ENCODE measurements at regions not wholly inside any gene's neighbourhood (a gene's known extent, or its start where the extent isn't known, plus 50 kb on each side); places are given as distances from the start of the nearest gene placed in this dataset.
A peak's percentile ranks its signal among the peaks of the same experiment; 100 is the strongest.
"Not testable (repeated sequence)": the region's sequence is repeated elsewhere in the genome, so short reads cannot be mapped to it uniquely, and the experiment has no call there.

DNA sequence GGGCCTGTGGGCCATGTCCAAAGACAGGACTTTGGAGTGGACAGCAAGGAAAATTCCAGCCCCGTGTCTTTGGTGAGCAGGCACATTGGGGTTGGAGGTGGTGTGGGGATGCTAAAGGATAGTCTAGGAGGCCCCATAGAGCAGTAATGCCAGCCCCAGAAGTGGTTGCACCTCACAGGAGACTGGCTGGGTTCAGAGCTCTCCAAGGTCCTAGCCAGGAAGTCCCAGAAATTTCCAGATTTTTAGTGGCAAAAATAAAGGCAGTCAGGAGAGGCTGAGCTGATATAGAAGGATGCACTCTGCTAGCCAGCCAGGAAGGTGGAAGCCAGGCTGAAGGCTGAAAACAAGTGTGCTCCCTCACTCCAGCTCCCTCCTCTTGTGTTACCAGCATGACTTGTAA lies 144.0 kb upstream of the KCND3 start:
- H3K9ac ChIP-seq (ENCODE audit: insufficient read length, low read depth) = no peak overlapping the region
- H3K4me1 ChIP-seq (ENCODE audit: insufficient read depth, insufficient read length) = no peaks in the 10 kb centered on the region
- TF ChIP-seq YY1 (IDR thresholded peaks at IDR 0.05; ENCODE audit: insufficient read depth, insufficient read length) (no peak), ZNF274 (IDR thresholded peaks at IDR 0.05; ENCODE audit: low read depth, low read length) (no peak), SUZ12 (IDR thresholded peaks at IDR 0.05; ENCODE audit: extremely low read depth, insufficient read depth, insufficient read length) (no peak)
- DNase-seq (ENCODE audit: low read depth, low spot score) = no peak
- no peak overlapping the region for H3K4me3 ChIP-seq (ENCODE audit: insufficient read length, low read depth)
- no peaks in the 10 kb centered on the region for H3K36me3 ChIP-seq (ENCODE audit: insufficient read depth, insufficient read length, low read length)
- H3K27me3 ChIP-seq (ENCODE audit: insufficient read depth, insufficient read length) = no peaks in the 10 kb centered on the region
- H3K9me3 ChIP-seq (ENCODE audit: insufficient read depth, low read length) = no peaks in the 10 kb centered on the region

DNA sequence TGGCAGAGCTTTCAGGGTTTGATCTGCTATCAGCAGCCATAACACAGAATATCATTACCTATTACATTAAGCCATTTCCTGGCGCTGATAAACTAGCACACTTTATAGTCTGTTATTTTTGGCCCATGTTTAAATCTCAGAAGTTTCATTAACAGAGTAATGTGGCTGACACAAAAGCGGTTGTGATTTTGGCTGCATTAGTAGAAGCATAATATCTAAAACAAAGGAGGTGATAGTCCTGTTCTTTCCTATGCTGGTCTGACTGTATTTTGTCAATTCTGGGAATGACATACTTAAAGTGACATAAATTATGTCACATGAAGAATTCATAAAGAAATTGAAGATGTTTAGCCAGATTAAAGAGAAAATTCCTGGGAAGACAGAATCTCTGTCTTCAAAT lies 151.3 kb upstream of the KCND3 start:
- H3K36me3 ChIP-seq (ENCODE audit: insufficient read depth, insufficient read length, low read length) = no peaks in the 10 kb centered on the region
- no peak for DNase-seq (ENCODE audit: low read depth, low spot score)
- no peaks in the 10 kb centered on the region for H3K27me3 ChIP-seq (ENCODE audit: insufficient read depth, insufficient read length)
- H3K9ac ChIP-seq (ENCODE audit: insufficient read length, low read depth) = no peak overlapping the region
- no peaks in the 10 kb centered on the region for H3K4me1 ChIP-seq (ENCODE audit: insufficient read depth, insufficient read length)
- no peak for TF ChIP-seq SUZ12 (IDR thresholded peaks at IDR 0.05; ENCODE audit: extremely low read depth, insufficient read depth, insufficient read length)
- no peak for TF ChIP-seq YY1 (IDR thresholded peaks at IDR 0.05; ENCODE audit: insufficient read depth, insufficient read length)
- TF ChIP-seq ZNF274 (IDR thresholded peaks at IDR 0.05; ENCODE audit: low read depth, low read length) = no peak
- no peak overlapping the region for H3K4me3 ChIP-seq (ENCODE audit: insufficient read length, low read depth)
- H3K9me3 ChIP-seq (ENCODE audit: insufficient read depth, low read length) = no peaks in the 10 kb centered on the region

DNA sequence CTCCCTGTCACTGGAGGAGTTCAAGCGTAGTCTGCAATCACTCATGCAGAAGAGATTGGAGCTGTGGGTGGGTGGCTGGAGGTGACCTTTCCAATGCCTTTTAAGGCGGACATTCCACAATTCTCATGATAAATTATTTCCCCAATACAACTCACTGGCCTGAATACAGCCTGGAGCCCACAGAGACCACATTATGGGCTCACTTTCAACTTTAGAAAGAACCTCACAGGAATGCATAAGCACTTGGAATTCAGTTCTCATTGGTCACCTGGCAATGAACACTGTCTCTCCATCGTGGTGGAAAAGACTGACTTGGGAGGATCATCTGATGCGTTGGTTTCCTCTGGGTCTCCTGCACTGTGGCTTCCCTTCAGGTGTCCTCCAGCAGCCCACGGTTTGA lies 151.8 kb upstream of the KCND3 start:
- H3K4me1 ChIP-seq (ENCODE audit: insufficient read depth, insufficient read length) = no peaks in the 10 kb centered on the region
- no peaks in the 10 kb centered on the region for H3K9me3 ChIP-seq (ENCODE audit: insufficient read depth, low read length)
- no peak overlapping the region for H3K9ac ChIP-seq (ENCODE audit: insufficient read length, low read depth)
- H3K36me3 ChIP-seq (ENCODE audit: insufficient read depth, insufficient read length, low read length) = no peaks in the 10 kb centered on the region
- H3K27me3 ChIP-seq (ENCODE audit: insufficient read depth, insufficient read length) = peaks cover 3% of the 10 kb centered on the region
- DNase-seq (ENCODE audit: low read depth, low spot score) = no peak
- H3K4me3 ChIP-seq (ENCODE audit: insufficient read length, low read depth) = no peak overlapping the region
- TF ChIP-seq ZNF274 (IDR thresholded peaks at IDR 0.05; ENCODE audit: low read depth, low read length) = no peak
- no peak for TF ChIP-seq YY1 (IDR thresholded peaks at IDR 0.05; ENCODE audit: insufficient read depth, insufficient read length)
- no peak for TF ChIP-seq SUZ12 (IDR thresholded peaks at IDR 0.05; ENCODE audit: extremely low read depth, insufficient read depth, insufficient read length)

DNA sequence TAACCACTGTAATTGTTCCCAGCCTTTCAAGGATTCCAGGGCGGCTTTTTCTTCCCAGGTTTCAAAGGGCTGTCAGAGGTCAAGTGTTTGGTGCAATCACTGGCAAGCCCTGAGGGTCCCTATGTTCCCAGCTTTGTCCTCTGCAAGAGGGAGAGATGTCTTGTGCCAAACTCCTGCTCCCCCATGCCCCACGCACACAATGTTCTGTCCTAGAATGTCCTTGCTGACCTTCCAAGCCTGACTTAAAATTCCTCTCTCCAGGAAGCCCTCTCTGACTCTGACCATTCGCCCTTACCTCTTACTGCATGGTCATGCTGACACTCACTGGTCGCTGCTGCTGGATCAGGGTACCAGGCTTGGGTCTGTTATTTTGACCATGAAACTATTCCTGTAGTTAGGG lies 152.5 kb upstream of the KCND3 start:
- TF ChIP-seq ZNF274 (IDR thresholded peaks at IDR 0.05; ENCODE audit: low read depth, low read length) (no peak), SUZ12 (IDR thresholded peaks at IDR 0.05; ENCODE audit: extremely low read depth, insufficient read depth, insufficient read length) (no peak), YY1 (IDR thresholded peaks at IDR 0.05; ENCODE audit: insufficient read depth, insufficient read length) (no peak)
- no peak overlapping the region for H3K9ac ChIP-seq (ENCODE audit: insufficient read length, low read depth)
- H3K4me1 ChIP-seq (ENCODE audit: insufficient read depth, insufficient read length) = no peaks in the 10 kb centered on the region
- DNase-seq (ENCODE audit: low read depth, low spot score) = no peak
- no peaks in the 10 kb centered on the region for H3K36me3 ChIP-seq (ENCODE audit: insufficient read depth, insufficient read length, low read length)
- H3K27me3 ChIP-seq (ENCODE audit: insufficient read depth, insufficient read length) = peaks cover 8% of the 10 kb centered on the region
- H3K9me3 ChIP-seq (ENCODE audit: insufficient read depth, low read length) = no peaks in the 10 kb centered on the region
- H3K4me3 ChIP-seq (ENCODE audit: insufficient read length, low read depth) = no peak overlapping the region

DNA sequence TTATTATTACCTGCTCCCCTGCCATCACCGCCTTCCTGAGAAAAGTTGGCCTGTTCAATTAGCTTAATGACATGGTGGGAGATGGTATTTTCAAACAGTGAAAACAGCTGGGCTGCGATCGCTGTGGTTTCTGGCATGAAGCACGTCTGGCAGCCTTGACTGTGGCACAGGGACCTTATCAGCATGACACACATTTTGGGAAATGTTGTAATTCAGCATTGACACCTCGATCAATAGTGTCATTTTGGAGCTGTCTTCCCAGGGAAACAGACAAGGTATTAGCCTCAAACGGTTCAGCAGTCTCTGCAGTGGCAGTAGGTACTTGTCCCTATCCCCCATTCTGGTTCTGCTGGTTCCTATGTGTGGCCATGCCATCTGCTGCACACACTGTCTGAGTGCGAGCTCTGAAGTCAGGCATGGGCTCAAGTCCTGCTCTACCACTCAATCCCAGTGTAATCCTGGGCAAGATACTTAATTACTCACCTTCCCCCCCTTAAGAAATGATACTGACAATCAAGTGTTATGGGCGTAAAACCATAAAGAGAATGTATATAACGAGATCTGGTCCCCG lies 154.5 kb upstream of the KCND3 start:
- Histone ChIP-seq H3K36me3 (ENCODE audit: insufficient read depth, insufficient read length, low read length) (no peaks in the 10 kb centered on the region), H3K4me3 (ENCODE audit: insufficient read length, low read depth) (no peak overlapping the region), H3K9ac (ENCODE audit: insufficient read length, low read depth) (no peak overlapping the region), H3K27me3 (ENCODE audit: insufficient read depth, insufficient read length) (peaks cover 8% of the 10 kb centered on the region), H3K4me1 (ENCODE audit: insufficient read depth, insufficient read length) (no peaks in the 10 kb centered on the region), H3K9me3 (ENCODE audit: insufficient read depth, low read length) (peaks cover 4% of the 10 kb centered on the region; the same call in 1 of the 2 replicates)
- DNase-seq (ENCODE audit: low read depth, low spot score) = no peak
- TF ChIP-seq YY1 (IDR thresholded peaks at IDR 0.05; ENCODE audit: insufficient read depth, insufficient read length) (no peak), SUZ12 (IDR thresholded peaks at IDR 0.05; ENCODE audit: extremely low read depth, insufficient read depth, insufficient read length) (no peak), ZNF274 (IDR thresholded peaks at IDR 0.05; ENCODE audit: low read depth, low read length) (no peak)

DNA sequence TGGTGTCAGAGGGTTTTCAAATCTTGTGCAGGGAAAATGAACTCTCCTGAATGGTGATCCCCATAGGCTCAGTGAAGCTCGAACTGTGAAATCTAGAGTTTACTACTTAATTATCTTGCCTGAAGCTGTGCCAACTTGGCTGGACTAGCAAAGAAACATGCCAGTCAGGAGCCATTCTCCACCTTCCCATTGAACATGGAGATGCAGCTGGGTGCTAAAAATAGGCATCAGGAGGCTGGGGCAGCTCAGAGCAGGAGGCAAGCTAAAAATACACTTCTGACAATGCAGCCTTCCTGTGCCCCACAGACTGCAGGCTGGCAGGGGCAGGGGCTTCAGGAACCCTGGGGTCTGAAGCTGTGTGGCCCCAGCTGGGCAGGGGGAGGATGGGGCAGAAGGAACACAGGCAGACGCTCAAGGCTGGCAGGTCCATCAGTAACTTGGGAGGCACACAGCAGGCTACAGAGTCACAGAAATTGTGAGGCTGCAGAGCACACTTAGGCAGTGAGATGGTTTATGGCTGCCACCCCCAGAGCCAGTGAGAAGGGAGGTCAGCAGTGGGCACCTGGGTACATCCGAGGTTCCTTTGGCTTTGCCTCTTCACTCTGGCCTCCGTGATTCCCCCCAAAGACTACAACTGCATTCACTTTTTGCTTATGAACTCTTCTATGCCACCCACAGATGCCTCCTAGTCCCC lies 155.4 kb upstream of the KCND3 start:
- Histone ChIP-seq H3K4me1 (ENCODE audit: insufficient read depth, insufficient read length) (no peaks in the 10 kb centered on the region), H3K36me3 (ENCODE audit: insufficient read depth, insufficient read length, low read length) (no peaks in the 10 kb centered on the region), H3K9ac (ENCODE audit: insufficient read length, low read depth) (no peak overlapping the region), H3K4me3 (ENCODE audit: insufficient read length, low read depth) (no peak overlapping the region), H3K9me3 (ENCODE audit: insufficient read depth, low read length) (peaks cover 13% of the 10 kb centered on the region), H3K27me3 (ENCODE audit: insufficient read depth, insufficient read length) (peaks cover 8% of the 10 kb centered on the region)
- no peak for DNase-seq (ENCODE audit: low read depth, low spot score)
- TF ChIP-seq ZNF274 (IDR thresholded peaks at IDR 0.05; ENCODE audit: low read depth, low read length) = no peak
- TF ChIP-seq SUZ12 (IDR thresholded peaks at IDR 0.05; ENCODE audit: extremely low read depth, insufficient read depth, insufficient read length) = no peak
- TF ChIP-seq YY1 (IDR thresholded peaks at IDR 0.05; ENCODE audit: insufficient read depth, insufficient read length) = no peak

DNA sequence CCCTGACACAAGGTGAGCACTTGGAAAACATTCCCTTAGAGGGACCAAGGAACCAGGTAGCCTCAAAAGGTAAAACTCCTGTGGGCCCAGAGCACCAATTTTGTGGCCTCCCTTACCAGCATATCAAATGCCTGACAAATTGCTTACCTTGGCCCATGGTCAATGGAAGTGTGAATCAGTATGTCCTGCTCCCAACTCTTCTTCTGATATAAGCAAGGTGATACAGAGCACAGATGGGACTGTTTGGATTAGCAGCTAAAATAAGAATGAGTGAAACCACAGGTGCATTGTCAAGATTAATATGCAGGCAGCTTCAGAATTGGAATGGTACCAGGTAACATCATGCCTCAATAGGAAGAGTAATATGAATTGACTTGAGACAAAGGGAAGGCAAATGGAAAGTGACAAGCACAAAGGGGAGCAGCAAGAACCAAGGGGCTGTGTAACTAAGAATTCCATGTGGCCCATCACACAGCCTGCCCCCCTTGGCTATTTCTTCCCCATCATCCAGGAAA lies 156.8 kb upstream of the KCND3 start:
- Histone ChIP-seq H3K9me3 (ENCODE audit: insufficient read depth, low read length) (peaks cover 18% of the 10 kb centered on the region), H3K4me1 (ENCODE audit: insufficient read depth, insufficient read length) (no peaks in the 10 kb centered on the region), H3K4me3 (ENCODE audit: insufficient read length, low read depth) (no peak overlapping the region), H3K36me3 (ENCODE audit: insufficient read depth, insufficient read length, low read length) (no peaks in the 10 kb centered on the region), H3K27me3 (ENCODE audit: insufficient read depth, insufficient read length) (peaks cover 8% of the 10 kb centered on the region), H3K9ac (ENCODE audit: insufficient read length, low read depth) (no peak overlapping the region)
- TF ChIP-seq ZNF274 (IDR thresholded peaks at IDR 0.05; ENCODE audit: low read depth, low read length) (no peak), YY1 (IDR thresholded peaks at IDR 0.05; ENCODE audit: insufficient read depth, insufficient read length) (no peak), SUZ12 (IDR thresholded peaks at IDR 0.05; ENCODE audit: extremely low read depth, insufficient read depth, insufficient read length) (no peak)
- no peak for DNase-seq (ENCODE audit: low read depth, low spot score)

DNA sequence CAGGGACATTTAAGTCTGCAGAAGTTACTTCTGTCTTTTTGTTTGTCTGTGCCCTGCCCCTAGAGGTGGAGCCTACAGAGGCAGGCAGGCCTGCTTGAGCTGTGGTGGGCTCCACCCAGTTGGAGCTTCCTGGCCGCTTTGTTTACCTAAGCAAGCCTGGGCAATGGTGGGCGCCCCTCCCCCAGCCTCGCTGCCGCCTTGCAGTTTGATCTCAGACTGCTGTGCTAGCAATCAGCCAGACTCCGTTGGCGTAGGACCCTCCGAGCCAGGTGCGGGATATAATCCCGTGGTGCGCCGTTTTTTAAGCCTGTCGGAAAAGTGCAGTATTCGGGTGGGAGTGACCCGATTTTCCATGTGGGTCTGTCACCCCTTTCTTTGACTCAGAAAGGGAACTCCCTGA lies 170.7 kb upstream of the KCND3 start:
- DNase-seq (ENCODE audit: low read depth, low spot score); H3K9ac ChIP-seq (ENCODE audit: insufficient read length, low read depth); H3K36me3 ChIP-seq (ENCODE audit: insufficient read depth, insufficient read length, low read length); H3K4me1 ChIP-seq (ENCODE audit: insufficient read depth, insufficient read length); H3K27me3 ChIP-seq (ENCODE audit: insufficient read depth, insufficient read length): not testable (repeated sequence)
- Histone ChIP-seq H3K9me3 (ENCODE audit: insufficient read depth, low read length) (peaks cover 11% of the 10 kb centered on the region; the same call in 1 of the 2 replicates), H3K4me3 (ENCODE audit: insufficient read length, low read depth) (peak overlapping the region; percentile 21)
